KOPT-K1 (cell line): ENCODE measurements at regions not wholly inside any gene's neighbourhood (a gene's known extent, or its start where the extent isn't known, plus 50 kb on each side); places are given as distances from the start of the nearest gene placed in this dataset.

ENCODE experiments used
- H3K27ac ChIP-seq: fragments of 200-600 bp; sonication (generic); 2 replicates; pipeline ENCODE4 v1.5.1; 2016; ENCODE audit warnings: antibody characterized with exemption, mild to moderate bottlenecking, low read depth, low read length; ENCODE audit not compliant: poor library complexity, severe bottlenecking
- H3K36me3 ChIP-seq: fragments of 200-600 bp; sonication (generic); 2 replicates; pipeline ENCODE4 v1.5.1; 2017; ENCODE audit warnings: antibody characterized with exemption, mild to moderate bottlenecking, low read length, moderate library complexity; ENCODE audit not compliant: insufficient read depth
- H3K9me3 ChIP-seq: fragments of 200-600 bp; sonication (generic); 2 replicates; pipeline ENCODE4 v1.5.1; 2017; ENCODE audit warnings: antibody characterized with exemption, low read length, mild to moderate bottlenecking; ENCODE audit not compliant: insufficient read depth, poor library complexity, severe bottlenecking

GRCh38 chr18:73917046-73917445 is 230.6 kb downstream of the FBXO15 start:
- H3K9me3 ChIP-seq, result no peaks in the 10 kb centered on the region
- no peak overlapping the region for H3K27ac ChIP-seq
- no peaks in the 10 kb centered on the region for H3K36me3 ChIP-seq

DNA sequence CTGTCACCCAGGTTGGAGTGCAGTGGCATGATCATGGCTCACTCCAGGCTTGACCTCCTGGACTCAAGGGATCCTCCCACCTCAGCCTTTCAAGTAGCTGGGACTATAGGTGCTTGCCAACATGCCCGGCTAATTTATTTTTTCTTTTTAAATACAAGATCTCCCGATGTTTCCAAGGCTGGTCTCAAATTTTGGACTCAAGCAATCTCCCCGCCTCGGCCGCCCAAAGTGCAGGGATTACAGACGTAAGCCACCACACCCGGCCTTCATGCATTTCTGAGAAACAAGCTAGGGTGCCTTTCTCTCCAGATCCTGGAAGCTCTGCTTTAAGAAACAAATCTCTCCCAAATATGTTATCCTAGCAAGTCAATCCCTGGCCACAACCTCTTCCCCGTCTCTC is 234.1 kb downstream of the FBXO15 start:
- Histone ChIP-seq H3K27ac (no peak overlapping the region), H3K36me3 (no peaks in the 10 kb centered on the region), H3K9me3 (no peaks in the 10 kb centered on the region)

- no peaks in the 10 kb centered on the region for H3K36me3 ChIP-seq
Observed at GRCh38 chr18:73908323-73908722, 239.3 kb downstream of the FBXO15 start.

DNA sequence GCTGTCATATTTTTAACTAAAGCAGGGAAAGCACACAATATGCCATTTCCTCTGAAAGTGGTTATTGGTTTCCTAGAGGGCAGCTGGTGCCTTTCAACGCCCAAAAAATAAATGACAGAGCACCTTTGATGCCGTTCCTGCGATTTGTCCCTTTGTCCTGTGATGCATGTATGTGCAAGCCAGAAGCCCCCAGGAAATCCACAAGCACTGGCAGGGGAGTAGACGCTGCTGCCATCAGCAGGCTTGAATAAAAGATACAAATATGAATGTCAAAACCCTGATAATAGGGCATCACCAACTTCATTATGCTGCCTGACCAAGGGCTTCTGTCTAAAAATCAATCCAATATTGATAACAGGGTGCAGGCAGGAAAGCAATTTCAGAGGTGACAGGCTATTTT is 246.1 kb downstream of the FBXO15 start:
- no peak overlapping the region for H3K27ac ChIP-seq
- H3K9me3 ChIP-seq, result no peaks in the 10 kb centered on the region
- no peaks in the 10 kb centered on the region for H3K36me3 ChIP-seq

More at GRCh38 chr18:73908323-73908722, 239.3 kb downstream of the FBXO15 start:
- no peaks in the 10 kb centered on the region for H3K9me3 ChIP-seq
- no peak overlapping the region for H3K27ac ChIP-seq

DNA sequence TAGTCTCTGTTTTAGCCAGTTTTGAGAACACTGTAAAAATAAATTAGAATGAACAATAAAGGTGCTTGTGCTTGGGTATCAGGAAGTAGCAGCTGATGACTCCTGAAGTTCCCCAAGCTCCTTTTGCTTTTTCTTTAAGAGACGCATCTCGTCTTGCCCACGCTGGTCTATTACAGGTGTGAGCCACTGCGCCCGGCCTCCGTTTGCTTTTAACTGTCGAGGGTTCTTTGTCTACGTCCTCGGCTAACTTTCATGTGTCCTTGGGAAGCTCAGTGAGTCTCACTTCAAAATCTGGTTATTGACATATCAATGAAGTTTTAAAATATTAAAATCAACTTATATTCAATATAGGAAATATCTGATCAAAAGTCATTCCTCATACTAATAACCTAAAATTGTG is 246.5 kb downstream of the FBXO15 start:
- Histone ChIP-seq H3K9me3 (no peaks in the 10 kb centered on the region), H3K27ac (no peak overlapping the region), H3K36me3 (no peaks in the 10 kb centered on the region)

GRCh38 chr18:73900106-73900835 is 247.4 kb downstream of the FBXO15 start:
- Histone ChIP-seq H3K36me3 (no peaks in the 10 kb centered on the region), H3K9me3 (no peaks in the 10 kb centered on the region), H3K27ac (no peak overlapping the region)

DNA sequence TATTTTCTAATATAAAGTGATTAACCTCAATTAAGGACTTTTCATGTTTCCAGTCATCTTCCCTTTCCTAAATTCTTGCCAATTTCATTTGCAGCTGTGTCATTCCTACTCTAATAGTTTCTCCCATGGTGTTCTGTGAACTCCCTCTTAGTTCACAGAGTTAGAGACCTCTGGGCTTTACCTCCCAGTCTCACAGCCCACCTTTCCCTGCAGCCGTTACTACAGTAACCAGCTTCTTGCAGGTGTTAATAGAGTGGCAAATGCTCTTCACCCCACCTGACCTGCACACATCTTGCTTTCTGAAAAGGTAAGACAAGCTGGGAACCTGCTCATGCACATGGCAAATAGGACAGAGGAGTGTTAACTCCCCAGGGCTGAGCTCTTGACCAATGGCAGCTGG is 250.1 kb downstream of the FBXO15 start:
- Histone ChIP-seq H3K9me3 (no peaks in the 10 kb centered on the region), H3K27ac (no peak overlapping the region), H3K36me3 (no peaks in the 10 kb centered on the region)

- H3K36me3 ChIP-seq, result no peaks in the 10 kb centered on the region
- H3K27ac ChIP-seq, result no peak overlapping the region
- H3K9me3 ChIP-seq, result no peaks in the 10 kb centered on the region
Observed at GRCh38 chr18:73896685-73897084, 250.9 kb downstream of the FBXO15 start.

DNA sequence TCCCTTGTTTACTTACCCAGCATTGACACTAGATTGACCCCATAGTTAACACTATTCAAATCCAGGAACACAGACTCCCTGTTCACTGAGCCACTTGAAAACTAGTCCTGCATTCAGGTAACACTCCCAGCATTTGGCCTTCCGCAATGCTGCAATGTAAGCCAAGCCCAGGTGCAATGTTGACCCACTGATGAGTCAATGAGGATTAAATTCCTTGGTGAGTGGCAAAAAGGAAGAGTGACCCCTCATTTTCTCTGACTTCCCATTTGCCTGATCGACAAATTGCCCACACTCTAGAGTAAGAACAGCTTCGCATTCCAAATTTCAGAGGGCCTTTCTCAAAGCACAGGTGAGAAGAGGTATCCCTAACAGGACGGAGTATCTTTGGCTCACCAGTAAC is 251.9 kb downstream of the FBXO15 start:
- no peaks in the 10 kb centered on the region for H3K9me3 ChIP-seq
- no peak overlapping the region for H3K27ac ChIP-seq
- no peaks in the 10 kb centered on the region for H3K36me3 ChIP-seq

DNA sequence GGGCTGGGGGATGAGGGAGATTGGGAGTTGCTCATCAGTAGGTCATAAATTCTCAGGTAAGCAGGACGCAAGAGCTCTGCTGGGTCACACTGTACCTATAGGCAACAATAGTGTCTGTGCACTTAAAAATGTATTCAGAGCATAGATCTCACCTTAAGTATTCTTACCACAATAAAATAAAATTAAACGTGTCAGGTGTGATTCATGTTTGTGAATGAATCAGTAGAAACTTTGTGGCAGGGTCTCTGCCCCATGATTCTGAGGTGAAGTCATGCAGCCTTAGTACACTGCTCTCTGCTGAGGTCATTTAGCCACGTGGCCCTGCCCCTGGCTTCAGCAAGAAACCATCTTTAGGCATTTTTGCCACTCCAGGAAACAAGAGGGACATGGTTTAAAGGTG is 253.8 kb downstream of the FBXO15 start:
- Histone ChIP-seq H3K27ac (no peak overlapping the region), H3K9me3 (no peaks in the 10 kb centered on the region), H3K36me3 (no peaks in the 10 kb centered on the region)

DNA sequence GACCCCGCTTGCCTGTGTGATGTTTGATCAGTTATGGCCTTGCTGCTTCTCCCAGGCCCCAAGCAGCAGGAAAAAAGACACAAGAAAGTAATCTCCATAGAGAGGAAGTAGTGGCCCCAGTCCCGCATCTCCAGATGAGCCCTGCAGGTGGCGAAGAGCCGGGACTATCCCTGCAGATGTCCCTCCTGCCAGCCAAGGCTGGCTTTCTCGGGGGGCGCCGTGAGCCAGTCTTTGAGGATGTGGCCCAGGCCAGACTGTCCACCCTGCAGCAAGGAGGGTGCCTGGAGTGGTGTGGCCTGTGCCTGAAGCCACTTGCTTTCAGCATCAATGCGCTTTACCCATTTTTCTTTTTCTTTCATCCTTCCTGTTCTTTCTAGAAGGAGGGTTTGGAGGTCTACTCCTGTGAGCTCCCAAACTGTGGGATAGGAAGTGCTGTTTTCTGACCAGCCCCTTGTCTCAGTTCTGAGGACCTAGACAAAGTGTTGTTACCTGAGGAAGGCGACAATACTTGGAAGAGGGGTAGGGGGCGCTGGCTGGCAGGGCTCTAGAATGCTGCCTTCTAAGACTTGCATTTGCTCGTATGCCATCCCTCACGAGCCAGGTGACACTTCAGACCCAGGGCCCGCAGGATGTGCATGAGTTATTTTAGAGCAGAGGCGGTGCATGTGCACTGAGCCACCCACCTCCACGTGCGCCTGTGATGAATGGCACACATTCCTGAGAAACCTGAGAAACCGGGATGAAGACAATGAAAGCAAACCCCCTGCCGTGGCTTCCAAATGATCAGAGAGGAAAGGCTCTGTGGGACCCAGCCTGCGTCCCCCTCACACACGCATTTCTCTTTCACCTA is 255.8 kb downstream of the FBXO15 start:
- no peak overlapping the region for H3K27ac ChIP-seq
- H3K36me3 ChIP-seq, result no peaks in the 10 kb centered on the region
- no peaks in the 10 kb centered on the region for H3K9me3 ChIP-seq

DNA sequence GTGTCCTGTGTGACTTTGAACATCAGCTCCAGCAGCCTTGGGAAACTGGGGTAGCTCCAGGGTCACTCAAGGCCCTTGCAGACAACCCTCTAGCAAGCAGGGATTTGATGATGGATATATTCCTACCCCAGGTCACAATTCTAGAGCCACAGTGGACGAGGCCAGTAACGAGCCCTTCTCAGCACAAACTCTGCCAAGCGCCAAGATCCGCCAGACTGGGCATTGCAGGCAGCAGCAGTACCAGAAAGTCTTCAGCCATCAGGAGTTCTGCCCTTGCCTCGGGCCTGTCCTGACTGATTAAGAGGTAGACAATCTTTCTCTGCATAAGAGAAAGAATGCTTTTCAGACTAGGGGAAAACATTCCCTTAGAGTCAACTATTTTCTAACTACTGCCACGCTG is 259.1 kb downstream of the FBXO15 start:
- H3K27ac ChIP-seq, result no peak overlapping the region
- H3K36me3 ChIP-seq, result no peaks in the 10 kb centered on the region

DNA sequence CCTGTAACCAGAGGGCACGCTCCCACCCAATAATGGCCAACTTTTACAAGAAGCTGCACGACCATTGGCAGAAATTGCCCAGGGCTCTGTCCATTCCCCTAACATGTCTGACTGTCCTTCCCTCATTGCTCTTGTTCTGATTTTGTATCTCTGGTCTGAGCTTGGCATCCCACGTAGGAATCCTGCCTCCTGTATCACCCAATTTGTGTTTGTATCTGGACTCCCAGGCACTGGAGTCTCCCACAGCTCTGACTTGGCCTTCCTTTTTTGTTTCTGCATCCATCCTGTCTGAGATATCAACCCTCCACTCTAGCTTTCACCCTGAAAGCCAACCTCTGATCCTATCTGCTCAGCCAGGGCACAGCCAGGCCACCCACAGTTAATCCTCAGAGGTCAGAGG is 259.8 kb downstream of the FBXO15 start:
- Histone ChIP-seq H3K9me3 (no peaks in the 10 kb centered on the region), H3K36me3 (no peaks in the 10 kb centered on the region), H3K27ac (no peak overlapping the region)

More for the DNA sequence above, 259.1 kb downstream of the FBXO15 start:
- no peaks in the 10 kb centered on the region for H3K9me3 ChIP-seq

- Histone ChIP-seq H3K36me3 (no peaks in the 10 kb centered on the region), H3K27ac (no peak overlapping the region), H3K9me3 (no peaks in the 10 kb centered on the region)
Observed at GRCh38 chr18:73884868-73885267, 262.8 kb downstream of the FBXO15 start.

GRCh38 chr18:73881396-73881917 is 266.2 kb downstream of the FBXO15 start:
- H3K36me3 ChIP-seq, result no peaks in the 10 kb centered on the region
- H3K9me3 ChIP-seq, result no peaks in the 10 kb centered on the region
- H3K27ac ChIP-seq, result no peak overlapping the region
